Transverse colon (tissue), 4 donors: ENCODE measurements at regions not wholly inside any gene's neighbourhood (a gene's known extent, or its start where the extent isn't known, plus 50 kb on each side); places are given as distances from the start of the nearest gene placed in this dataset.

ENCODE experiments used
- POLR2A ChIP-seq: fragments of 450-650 bp; IDR thresholded peaks from one replicate; pipeline ENCODE4 v1.6.1; 2016; ENCODE audit warnings: antibody characterized with exemption, mild to moderate bottlenecking, moderate library complexity
- POLR2AphosphoS5 ChIP-seq, 3 donors: sonication (generic); formaldehyde crosslinking; IDR thresholded peaks; one replicate each; pipeline ENCODE4 v1.6.1; 2016; ENCODE audit warnings: antibody characterized with exemption in 3 of 3
- TF ChIP-seq, protein P1 (sequence below), 5 experiments: fragments of 200-600 bp in 3 of 5; fragments of 450-650 bp in 2 of 5; sonication (generic) in 3 of 5; IDR thresholded peaks; 1 replicate in 2 of 5; 2 replicates in 3 of 5; pipeline ENCODE4 v1.5.1; 2016 to 2017; ENCODE audit warnings: antibody characterized with exemption in 5 of 5, inconsistent platforms in 3 of 5, mild to moderate bottlenecking in 2 of 5, moderate library complexity in 1 of 5

- TF ChIP-seq POLR2A (no peak), POLR2AphosphoS5 (IDR thresholded peaks at IDR 0.05) (no peak)
- TF ChIP-seq, protein P1, sequence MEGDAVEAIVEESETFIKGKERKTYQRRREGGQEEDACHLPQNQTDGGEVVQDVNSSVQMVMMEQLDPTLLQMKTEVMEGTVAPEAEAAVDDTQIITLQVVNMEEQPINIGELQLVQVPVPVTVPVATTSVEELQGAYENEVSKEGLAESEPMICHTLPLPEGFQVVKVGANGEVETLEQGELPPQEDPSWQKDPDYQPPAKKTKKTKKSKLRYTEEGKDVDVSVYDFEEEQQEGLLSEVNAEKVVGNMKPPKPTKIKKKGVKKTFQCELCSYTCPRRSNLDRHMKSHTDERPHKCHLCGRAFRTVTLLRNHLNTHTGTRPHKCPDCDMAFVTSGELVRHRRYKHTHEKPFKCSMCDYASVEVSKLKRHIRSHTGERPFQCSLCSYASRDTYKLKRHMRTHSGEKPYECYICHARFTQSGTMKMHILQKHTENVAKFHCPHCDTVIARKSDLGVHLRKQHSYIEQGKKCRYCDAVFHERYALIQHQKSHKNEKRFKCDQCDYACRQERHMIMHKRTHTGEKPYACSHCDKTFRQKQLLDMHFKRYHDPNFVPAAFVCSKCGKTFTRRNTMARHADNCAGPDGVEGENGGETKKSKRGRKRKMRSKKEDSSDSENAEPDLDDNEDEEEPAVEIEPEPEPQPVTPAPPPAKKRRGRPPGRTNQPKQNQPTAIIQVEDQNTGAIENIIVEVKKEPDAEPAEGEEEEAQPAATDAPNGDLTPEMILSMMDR (IDR thresholded peaks at IDR 0.05) = no peak
Observed at GRCh38 chr10:8163824-8164223, 109.3 kb downstream of the GATA3 start.
